ENCODE measurements at regions not wholly inside any gene's neighbourhood (a gene's known extent, or its start where the extent isn't known, plus 50 kb on each side); places are given as distances from the start of the nearest gene placed in this dataset.

- no peak for DNase-seq
Measured at GRCh38 chr13:73960474-73960873, 173.7 kb downstream of the KLF12 start.

- no peak for DNase-seq
Measured at GRCh38 chr13:73958657-73959397, 175.4 kb downstream of the KLF12 start.

GRCh38 chr13:73957889-73958288, 176.3 kb downstream of the KLF12 start:
- no peak for DNase-seq

- DNase-seq: no peak
Measured at GRCh38 chr13:73956795-73957408, 177.3 kb downstream of the KLF12 start.

DNA sequence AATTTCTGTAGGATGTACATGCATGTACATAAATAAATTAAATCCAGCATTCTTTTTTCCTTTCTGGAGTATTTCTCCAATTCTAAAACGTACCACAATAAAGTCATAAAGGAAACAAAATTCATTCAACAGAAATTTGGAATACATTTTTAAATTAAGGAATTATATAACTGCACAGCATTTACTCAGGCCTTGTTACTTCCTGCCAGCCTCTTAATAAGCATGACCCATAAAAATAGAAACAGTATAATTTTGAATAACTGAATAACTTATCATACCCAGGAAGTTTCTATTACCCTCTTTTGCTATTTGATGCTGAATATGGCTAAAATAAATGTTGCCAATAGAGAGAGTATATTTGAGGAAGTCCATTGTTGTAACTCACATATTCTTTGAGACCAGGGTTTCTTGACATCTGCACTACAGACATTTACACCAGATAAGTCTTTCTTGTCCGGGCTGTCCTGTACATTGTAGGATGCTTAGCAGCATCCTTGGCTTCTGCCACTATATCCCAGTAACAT, 178.2 kb downstream of the KLF12 start:
- no peak for DNase-seq

- DNase-seq: no peak
Measured at GRCh38 chr13:73954808-73955207, 179.4 kb downstream of the KLF12 start.

- DNase-seq: no peak
Measured at GRCh38 chr13:73952648-73953047, 181.6 kb downstream of the KLF12 start.

GRCh38 chr13:73948848-73949529, 185.2 kb downstream of the KLF12 start:
- DNase-seq: no peak

GRCh38 chr13:73945871-73946270, 188.3 kb downstream of the KLF12 start:
- peak; percentile 31 for DNase-seq

GRCh38 chr13:73945382-73945781, 188.8 kb downstream of the KLF12 start:
- DNase-seq: no peak

DNA sequence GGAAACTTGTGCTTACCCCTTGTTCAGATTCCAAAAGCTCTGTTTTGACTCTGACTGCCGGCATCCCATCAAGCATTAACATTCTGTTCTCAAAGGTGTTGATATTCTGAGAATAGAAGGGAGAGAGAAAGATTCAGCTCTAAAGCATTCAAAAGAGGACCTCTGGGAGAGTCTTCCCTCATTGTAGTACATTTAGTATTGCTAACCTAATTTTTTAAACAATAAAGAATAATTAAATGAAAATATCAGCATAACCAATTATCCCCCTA, 190.3 kb downstream of the KLF12 start:
- DNase-seq: no peak

DNA sequence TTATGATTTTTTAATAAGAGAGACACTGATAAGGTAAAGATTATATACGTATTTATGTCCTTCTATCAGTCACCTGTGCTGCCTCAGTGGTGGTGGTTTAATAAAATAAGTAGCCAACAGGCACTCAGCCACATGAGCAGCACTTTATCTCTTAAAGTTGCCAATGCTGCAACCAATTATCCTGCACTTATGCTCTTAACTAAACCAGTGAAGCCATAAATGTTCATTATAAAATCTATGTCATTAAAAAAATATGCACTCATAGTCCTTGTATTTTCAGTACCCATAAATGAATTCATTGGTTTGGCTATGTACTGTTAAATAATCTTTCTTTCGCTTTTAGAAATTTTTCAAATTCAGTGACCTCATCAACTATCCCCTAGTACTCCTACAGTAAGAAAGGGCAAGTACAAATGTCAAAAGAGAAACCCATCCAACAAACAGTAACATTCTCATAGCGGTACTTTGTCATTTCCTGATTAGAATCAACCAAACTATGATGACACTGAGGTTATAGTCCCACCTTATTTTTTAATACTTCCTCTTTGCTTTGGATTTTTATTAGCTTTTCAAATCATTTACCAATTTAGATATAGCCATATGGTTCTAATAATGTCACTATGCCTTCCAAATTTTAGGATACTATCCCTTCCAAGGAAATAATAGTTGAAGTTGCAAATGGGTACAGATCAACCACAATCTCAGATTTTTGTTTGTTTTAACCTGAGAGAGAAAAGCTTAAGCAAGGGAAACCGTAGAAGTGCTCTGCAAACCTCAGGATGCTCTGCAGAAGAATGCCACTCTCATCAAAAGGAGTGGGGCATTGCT, 190.9 kb downstream of the KLF12 start:
- no peak for DNase-seq

- DNase-seq: no peak
Measured at GRCh38 chr13:73941752-73942151, 192.5 kb downstream of the KLF12 start.

DNA sequence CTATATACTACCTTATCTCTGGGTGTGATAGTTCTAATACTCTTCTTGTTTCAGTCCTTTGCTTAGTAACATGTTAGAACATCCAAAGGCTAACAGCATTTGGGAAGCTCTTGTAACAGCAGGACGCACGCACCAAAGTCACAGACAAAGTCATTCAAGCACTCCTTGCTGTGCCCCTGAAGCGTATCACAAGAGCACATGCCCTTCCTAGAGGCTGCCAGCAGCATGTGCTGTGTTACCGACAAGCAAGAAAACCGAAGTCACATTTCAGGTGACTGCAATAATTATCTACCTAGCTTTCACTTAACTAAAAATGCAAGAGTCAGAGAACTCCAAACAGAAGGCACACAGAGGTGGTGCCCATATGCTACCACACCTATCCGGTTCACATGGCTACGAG, 194.1 kb downstream of the KLF12 start:
- DNase-seq: no peak

DNA sequence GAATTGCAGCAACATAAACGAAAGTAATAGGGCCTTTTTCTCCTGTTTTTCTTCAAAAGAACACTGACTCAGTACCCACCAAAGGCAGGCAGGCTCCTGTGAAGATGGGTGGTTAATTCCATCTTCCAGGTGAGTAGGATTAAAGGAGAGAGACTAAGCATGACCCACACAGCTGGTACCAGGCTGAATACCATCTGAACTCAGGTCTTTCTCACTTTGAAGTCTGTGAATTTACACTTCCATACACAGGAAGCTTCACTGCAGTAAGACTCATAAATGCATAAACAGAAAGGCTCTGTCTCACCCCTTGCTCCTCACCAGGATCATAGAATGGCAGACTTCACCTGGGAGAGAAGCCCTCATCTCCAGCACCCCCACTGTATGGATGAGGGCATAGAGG, 194.6 kb downstream of the KLF12 start:
- no peak for DNase-seq

GRCh38 chr13:73939071-73939380, 195.2 kb downstream of the KLF12 start:
- no peak for DNase-seq

DNA sequence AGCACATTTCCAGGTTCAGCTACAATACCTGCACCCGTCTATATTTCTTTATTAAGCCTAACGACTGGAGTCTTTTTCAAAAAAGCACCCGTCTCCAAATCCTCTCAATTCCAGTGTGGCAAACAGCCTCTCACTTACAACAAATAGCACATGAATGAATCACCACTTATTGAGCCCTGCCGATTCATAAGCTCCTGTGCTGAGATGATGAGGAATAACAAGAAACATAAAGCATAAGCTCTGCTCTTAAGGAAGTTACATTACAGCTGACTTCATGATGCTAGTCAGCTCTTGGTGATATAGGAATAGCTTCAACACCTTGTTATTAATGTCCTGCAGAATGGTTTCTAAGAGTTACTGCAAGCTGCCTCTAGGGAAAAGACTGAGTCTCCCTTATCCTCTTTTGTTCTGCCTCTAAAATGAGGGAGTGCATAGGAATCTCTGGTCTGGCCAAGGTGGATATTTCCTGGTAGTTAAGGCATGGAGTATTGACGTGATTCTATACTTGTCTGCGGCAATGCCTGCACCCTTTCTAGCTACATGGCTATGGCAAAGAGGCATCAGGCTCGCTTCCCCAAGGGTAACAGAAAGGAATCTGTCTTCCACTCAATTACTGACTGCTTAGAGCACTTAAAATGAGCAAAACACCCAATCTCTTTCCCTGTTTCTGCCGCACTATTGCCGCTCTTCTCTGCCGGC, 195.7 kb downstream of the KLF12 start:
- no peak for DNase-seq

- DNase-seq: no peak
Measured at GRCh38 chr13:73937441-73937840, 196.8 kb downstream of the KLF12 start.

GRCh38 chr13:73935991-73936390, 198.2 kb downstream of the KLF12 start:
- no peak for DNase-seq

- no peak for DNase-seq
Measured at GRCh38 chr13:73934771-73935170, 199.4 kb downstream of the KLF12 start.

DNA sequence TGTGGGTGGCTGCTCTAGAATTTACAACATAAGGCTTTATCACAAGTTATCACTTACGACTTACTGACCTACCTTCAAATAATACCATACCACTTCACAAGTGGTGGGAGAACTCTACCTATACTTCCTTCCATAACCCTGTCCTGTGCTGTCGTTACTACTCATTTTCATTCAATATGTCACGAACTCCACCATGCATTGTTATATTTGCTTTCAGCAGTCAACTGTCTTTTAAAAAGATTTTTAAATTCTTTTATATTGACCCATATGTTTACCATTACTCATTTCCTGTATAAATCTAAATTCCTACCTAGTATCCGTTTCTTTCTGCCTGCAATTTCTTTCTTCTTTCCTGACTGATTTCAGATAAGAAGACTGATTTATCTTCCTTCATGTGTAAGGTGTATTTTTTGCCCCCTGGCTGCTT, 200.0 kb downstream of the KLF12 start:
- DNase-seq: no peak

DNA sequence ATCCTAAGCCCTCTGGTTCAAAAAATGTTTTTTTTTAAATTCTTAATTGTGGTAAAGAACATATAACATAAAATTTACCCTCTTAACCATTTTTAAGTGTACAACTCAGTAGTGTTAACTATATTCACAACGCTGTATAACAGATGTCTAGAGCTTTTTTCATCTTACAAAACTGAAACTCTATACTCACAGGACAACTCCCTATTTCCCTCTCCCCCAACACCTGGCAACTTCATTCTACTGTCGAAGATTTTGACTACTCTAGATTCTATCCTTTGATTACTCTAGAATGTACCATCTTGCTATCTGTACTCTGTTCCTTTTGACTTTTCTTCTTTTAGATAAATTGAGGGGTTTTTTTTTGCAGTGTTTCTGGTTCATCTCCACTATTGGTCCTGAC, 200.4 kb downstream of the KLF12 start:
- DNase-seq: no peak

DNA sequence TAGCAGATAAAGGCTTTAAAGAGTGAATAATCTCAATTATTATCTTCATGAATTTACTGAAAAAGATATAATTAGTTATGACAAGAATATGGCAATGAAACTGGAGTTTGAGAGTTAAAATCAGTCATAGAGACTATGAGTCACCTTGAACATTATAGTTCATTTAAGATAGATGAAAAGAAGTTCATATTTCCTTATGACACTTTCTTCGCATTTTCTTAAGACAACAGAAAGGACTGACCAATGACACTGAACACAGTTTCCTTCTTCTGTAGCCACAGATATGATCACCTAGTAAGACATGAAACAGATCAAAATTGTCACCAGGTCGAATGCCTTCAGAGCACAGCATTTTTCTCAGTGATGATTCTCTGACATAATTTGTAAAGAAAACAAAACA, 202.1 kb downstream of the KLF12 start:
- no peak for DNase-seq
